ENCODE measurements at regions not wholly inside any gene's neighbourhood (a gene's known extent, or its start where the extent isn't known, plus 50 kb on each side); places are given as distances from the start of the nearest gene placed in this dataset.

GRCh38 chr5:72005671-72006070 is 101.6 kb upstream of the MAP1B start:
- TF ChIP-seq, protein P1, sequence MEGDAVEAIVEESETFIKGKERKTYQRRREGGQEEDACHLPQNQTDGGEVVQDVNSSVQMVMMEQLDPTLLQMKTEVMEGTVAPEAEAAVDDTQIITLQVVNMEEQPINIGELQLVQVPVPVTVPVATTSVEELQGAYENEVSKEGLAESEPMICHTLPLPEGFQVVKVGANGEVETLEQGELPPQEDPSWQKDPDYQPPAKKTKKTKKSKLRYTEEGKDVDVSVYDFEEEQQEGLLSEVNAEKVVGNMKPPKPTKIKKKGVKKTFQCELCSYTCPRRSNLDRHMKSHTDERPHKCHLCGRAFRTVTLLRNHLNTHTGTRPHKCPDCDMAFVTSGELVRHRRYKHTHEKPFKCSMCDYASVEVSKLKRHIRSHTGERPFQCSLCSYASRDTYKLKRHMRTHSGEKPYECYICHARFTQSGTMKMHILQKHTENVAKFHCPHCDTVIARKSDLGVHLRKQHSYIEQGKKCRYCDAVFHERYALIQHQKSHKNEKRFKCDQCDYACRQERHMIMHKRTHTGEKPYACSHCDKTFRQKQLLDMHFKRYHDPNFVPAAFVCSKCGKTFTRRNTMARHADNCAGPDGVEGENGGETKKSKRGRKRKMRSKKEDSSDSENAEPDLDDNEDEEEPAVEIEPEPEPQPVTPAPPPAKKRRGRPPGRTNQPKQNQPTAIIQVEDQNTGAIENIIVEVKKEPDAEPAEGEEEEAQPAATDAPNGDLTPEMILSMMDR (IDR thresholded peaks at IDR 0.05; ENCODE audit: low read depth, low read length, poor library complexity, severe bottlenecking), result no peak
- TF ChIP-seq EZH2phosphoT487 (IDR thresholded peaks at IDR 0.05; ENCODE audit: borderline replicate concordance, low read length), result no peak

Data from DOHH2 (cell line).